SH-SY5Y (cell line): ENCODE measurements at regions not wholly inside any gene's neighbourhood (a gene's known extent, or its start where the extent isn't known, plus 50 kb on each side); places are given as distances from the start of the nearest gene placed in this dataset.

Experiments used
- GATA2 ChIP-seq: IDR thresholded peaks from 2 replicates; pipeline ENCODE4 v1.6.1; 2011; ENCODE audit warnings: mild to moderate bottlenecking, low read depth, low read length
- GATA3 ChIP-seq: IDR thresholded peaks from 2 replicates; pipeline ENCODE4 v1.6.1; 2011; ENCODE audit warnings: low read depth, mild to moderate bottlenecking, low read length, moderate library complexity

GRCh38 chr1:212225871-212226302 lies 59.3 kb upstream of the PPP2R5A start:
- TF ChIP-seq GATA3 (no peak), GATA2 (no peak)

DNA sequence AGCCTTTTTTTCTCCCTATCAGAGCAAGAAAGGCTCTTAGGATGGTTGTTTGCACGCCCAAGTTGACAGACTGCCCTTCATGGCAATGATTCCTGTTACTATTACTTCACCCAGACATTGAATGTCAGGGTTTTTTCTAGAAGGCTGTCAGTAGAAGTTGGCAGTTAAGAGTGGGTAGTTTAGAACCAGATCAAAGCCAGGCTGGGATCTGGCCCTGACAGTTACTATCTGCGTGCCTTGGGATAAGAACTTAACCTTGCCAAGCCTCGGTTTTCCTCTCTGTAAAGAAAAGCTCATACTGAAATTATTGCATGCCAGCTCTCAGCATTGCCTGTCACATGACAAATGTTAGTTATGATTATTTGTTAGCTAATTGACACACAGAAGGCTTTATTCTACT lies 58.7 kb upstream of the PPP2R5A start:
- TF ChIP-seq GATA3 (no peak), GATA2 (no peak)

- TF ChIP-seq GATA2, result no peak
- no peak for TF ChIP-seq GATA3
Observed at GRCh38 chr1:212228076-212228475, 57.1 kb upstream of the PPP2R5A start.

- no peak for TF ChIP-seq GATA3
- TF ChIP-seq GATA2, result no peak
Observed at GRCh38 chr1:212228591-212229119, 56.6 kb upstream of the PPP2R5A start.

DNA sequence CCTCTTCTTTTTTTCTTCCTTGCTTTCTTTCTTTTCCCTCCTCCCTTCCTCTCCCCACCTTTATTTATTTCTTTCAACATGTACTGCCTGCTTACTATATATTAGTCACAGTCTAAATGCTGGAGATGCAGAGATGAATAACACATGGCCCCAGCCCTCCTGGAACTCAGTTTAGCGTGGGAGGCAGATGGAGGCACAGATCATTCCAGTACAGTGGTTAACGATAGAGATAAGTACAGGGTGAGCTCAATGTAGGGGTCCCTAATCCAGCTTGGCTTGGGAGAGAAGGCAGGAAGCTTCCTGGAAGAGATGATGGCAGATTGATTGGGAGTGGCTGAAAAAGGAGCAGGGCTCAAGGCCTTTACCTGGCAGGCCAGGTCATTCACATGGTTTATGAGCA lies 55.6 kb upstream of the PPP2R5A start:
- TF ChIP-seq GATA2 (no peak), GATA3 (no peak)

DNA sequence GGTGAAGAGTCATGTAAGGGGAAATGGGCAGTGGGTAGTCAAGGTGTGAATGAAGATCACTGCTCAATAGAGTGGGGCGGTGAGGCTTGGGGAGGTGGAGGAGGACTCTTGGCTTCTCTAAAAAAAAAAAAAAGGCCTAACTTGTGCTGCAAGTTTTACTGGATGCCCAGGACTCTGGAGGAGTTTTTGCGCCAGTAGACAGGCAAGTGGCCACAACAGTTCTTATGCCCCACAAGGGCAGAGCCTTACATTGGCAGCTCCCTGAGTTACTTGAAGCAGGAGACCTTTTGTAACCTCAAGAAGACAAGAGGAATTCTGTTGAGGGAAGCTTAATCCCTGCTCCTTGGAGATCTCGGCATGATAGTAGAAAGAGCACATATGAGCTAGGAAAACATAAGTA lies 54.9 kb upstream of the PPP2R5A start:
- TF ChIP-seq GATA2 (no peak), GATA3 (no peak)

GRCh38 chr1:212231372-212231771 lies 53.8 kb upstream of the PPP2R5A start:
- TF ChIP-seq GATA2 (no peak), GATA3 (no peak)

DNA sequence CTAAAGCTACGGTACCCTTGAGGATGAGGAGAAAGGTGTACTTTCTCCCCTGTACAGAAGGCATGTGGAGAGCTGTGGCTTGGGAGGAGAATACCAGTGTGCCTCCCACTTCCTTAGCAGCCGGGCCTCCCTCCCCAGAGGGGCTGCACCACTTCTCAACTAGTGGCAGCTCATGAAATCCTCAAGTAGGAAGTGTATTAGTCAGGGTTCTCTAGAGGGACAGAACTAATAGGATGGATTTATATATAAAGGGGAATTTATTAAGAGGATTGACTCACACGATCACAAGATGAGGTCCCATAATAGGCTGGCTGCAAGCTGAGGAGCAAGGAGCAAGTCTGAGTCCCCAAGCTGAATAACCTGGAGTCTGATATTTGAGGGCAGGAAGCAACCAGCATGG lies 53.1 kb upstream of the PPP2R5A start:
- TF ChIP-seq GATA3 (no peak), GATA2 (no peak)

- no peak for TF ChIP-seq GATA2
- no peak for TF ChIP-seq GATA3
Observed at GRCh38 chr1:212233321-212233720, 51.9 kb upstream of the PPP2R5A start.

DNA sequence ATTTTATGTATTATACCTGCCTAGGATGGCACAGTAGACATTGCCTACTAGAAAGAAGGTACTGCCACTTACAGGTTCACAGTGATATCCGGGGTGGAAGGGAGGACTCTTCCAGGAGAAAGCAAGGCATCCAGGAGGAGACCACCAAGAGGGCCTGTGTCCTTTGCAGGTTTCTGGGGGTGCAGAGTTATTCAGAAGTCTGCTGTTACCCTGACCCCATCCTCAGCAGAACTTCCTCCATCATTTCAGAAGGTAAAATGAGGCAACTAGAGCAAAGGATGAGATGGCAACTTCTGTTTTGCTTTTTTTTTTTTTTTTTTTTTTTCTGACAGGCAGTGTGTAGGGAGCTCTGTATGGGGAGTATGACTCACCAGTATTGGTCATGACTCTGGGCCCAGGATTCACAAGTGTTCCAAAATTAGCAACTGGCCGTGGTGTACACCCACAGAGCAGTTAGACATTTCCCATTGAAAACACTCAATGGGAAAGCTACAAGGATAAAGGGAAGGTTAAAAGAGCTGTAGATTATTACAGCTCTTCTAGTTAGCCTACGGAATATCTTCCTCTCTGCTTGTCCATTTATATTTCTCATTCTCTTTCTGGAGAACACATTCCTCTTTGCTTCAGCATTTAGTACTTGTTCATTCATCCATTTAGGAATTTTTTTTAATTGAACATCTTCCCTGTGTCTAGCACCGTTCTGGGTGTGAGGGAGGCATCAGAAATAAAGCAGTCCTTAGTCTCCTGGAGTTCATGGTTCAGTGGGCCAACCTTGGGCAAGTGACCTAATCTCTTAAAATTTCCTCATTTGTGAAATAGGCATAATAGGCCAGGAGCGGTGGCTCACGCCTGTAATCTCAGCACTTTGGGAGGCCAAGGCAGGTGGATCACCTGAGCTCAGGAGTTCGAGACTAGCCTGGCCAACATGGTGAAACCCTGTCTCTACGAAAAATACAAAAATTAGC lies 50.5 kb upstream of the PPP2R5A start:
- TF ChIP-seq GATA2 (no peak), GATA3 (no peak)
